ENCODE measurements at regions not wholly inside any gene's neighbourhood (a gene's known extent, or its start where the extent isn't known, plus 50 kb on each side); places are given as distances from the start of the nearest gene placed in this dataset.

DNA sequence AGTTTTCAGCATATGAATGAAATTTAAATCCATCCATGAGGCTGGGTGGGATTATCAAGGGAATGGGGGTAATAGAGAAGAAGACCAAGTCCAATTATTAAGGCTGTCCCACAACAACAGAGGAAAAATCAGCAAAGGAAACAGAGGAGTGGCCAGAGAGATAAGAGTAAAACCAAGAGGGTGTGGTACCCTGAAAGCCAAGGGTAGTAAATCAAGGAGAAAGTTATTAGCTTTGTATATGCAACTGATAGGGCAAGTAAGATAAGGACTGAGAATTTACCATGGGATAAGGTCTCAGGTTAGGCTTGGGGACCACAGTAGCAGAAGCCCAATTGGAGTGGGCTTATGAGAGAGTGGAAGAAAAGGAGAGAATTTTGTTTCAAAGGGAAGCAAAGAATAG is 134.5 kb downstream of the NUAK1 start:
- TF ChIP-seq BCL6 (CRISPR knock-in tag; IDR thresholded peaks at IDR 0.05) (no peak), ZNF30 (CRISPR knock-in tag; IDR thresholded peaks at IDR 0.05) (no peak), SMAD3 (CRISPR knock-in tag; IDR thresholded peaks at IDR 0.05) (no peak), TAF15 (IDR thresholded peaks at IDR 0.05; ENCODE audit: low read depth, low read length, poor library complexity, severe bottlenecking) (no peak)
- Histone ChIP-seq H3K4me2 (ENCODE audit: low read depth, low read length) (no peak overlapping the region), H4K20me1 (ENCODE audit: insufficient read depth, low read length) (no peaks in the 10 kb centered on the region), H3K4me3 (replicated peaks in 1 of 3; ENCODE audit: insufficient read depth in 1 of 3, low read depth in 2 of 3, low read length in 3 of 3) (no peak overlapping the region), H3K9ac (ENCODE audit: insufficient read depth, low read depth, low read length) (no peak overlapping the region), H3K27ac (ENCODE audit: extremely low read length, insufficient read depth, low read length) (no peak overlapping the region), H3K9me3 (ENCODE audit: low read length) (no peaks in the 10 kb centered on the region), H3K36me3 (replicated peaks in 1 of 2; ENCODE audit: control insufficient read depth in 1 of 2, insufficient read depth in 2 of 2, low read length in 2 of 2) (no peaks in the 10 kb centered on the region), H3K4me1 (ENCODE audit: insufficient read depth, low read length) (no peaks in the 10 kb centered on the region), H3K79me2 (ENCODE audit: insufficient read depth, low read length) (no peaks in the 10 kb centered on the region), H2AFZ (ENCODE audit: low read length) (no peak overlapping the region), H3K27me3 (ENCODE audit: control insufficient read depth in 1 of 2, insufficient read depth in 2 of 2, low read length in 2 of 2) (no peaks in the 10 kb centered on the region; a peak in 1 of 5 replicates)
- DNase-seq (ENCODE audit: low spot score) (no peak), ATAC-seq (no peak), FAIRE-seq (no peak)
- CTCF ChIA-PET (ENCODE audit: low intra/inter-chr PET ratio, low total read pairs): no interaction called here
- POLR2A ChIA-PET: no interaction called here
- BruUV-seq (replicated peaks): no TSS peak
- intact Hi-C loops (cut with micrococcal nuclease; ENCODE audit: unreplicated experiment) (no loop called here), in situ Hi-C loops (cut with HindIII; ENCODE audit: extremely low pct_ligation_motif_present, low pct_unique_long_range_greater_than_20kb) (no loop called here)

DNA sequence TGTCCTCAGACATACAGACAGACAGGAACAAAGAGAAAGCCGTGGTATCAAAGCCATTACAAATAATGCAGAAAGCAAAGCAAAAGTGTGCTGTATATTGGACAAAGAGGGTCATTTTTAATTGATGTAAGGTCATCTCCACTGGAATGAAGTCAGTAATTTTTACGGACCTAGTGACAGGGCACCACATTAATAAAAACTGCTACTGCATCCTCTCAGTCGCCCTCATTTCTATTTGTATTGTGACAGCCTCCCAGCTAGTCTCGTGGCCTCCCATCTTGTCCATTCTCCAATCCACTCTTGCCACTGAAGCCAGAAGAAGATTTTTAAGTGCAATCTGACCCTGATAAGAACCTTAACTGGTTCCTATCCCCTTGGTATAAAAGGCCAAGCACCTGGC is 132.4 kb downstream of the NUAK1 start:
- Histone ChIP-seq H3K4me3 (replicated peaks in 1 of 3; ENCODE audit: insufficient read depth in 1 of 3, low read depth in 2 of 3, low read length in 3 of 3) (no peak overlapping the region), H3K4me2 (ENCODE audit: low read depth, low read length) (no peak overlapping the region), H3K4me1 (ENCODE audit: insufficient read depth, low read length) (no peaks in the 10 kb centered on the region), H3K27ac (ENCODE audit: extremely low read length, insufficient read depth, low read length) (no peak overlapping the region), H3K9me3 (ENCODE audit: low read length) (no peaks in the 10 kb centered on the region), H2AFZ (ENCODE audit: low read length) (no peak overlapping the region), H4K20me1 (ENCODE audit: insufficient read depth, low read length) (no peaks in the 10 kb centered on the region), H3K9ac (ENCODE audit: insufficient read depth, low read depth, low read length) (no peak overlapping the region), H3K79me2 (ENCODE audit: insufficient read depth, low read length) (no peaks in the 10 kb centered on the region), H3K27me3 (ENCODE audit: control insufficient read depth in 1 of 2, insufficient read depth in 2 of 2, low read length in 2 of 2) (no peaks in the 10 kb centered on the region; a peak in 1 of 5 replicates), H3K36me3 (replicated peaks in 1 of 2; ENCODE audit: control insufficient read depth in 1 of 2, insufficient read depth in 2 of 2, low read length in 2 of 2) (no peaks in the 10 kb centered on the region)
- ChIA-PET POLR2A (no interaction called here), CTCF (ENCODE audit: low intra/inter-chr PET ratio, low total read pairs) (no interaction called here)
- BruUV-seq (replicated peaks): no TSS peak
- no peak for TF ChIP-seq ZNF792 (CRISPR knock-in tag; IDR thresholded peaks at IDR 0.05)
- TF ChIP-seq ATAD3A (CRISPR knock-in tag; IDR thresholded peaks at IDR 0.05): no peak
- TF ChIP-seq HIVEP1 (CRISPR knock-in tag; IDR thresholded peaks at IDR 0.05): no peak
- no peak for TF ChIP-seq ZNF672 (CRISPR knock-in tag; IDR thresholded peaks at IDR 0.05)
- TF ChIP-seq ZNF282 (IDR thresholded peaks at IDR 0.05; ENCODE audit: partially characterized antibody): no peak
- WGBS (ENCODE audit: low lambda C conversion rate): 18% methylated on average over 4 of the region's 4 CpGs
- DNase-seq (ENCODE audit: low spot score) (no peak), ATAC-seq (no peak), FAIRE-seq (no peak)
- in situ Hi-C loops (cut with HindIII; ENCODE audit: extremely low pct_ligation_motif_present, low pct_unique_long_range_greater_than_20kb) (no loop called here), intact Hi-C loops (cut with micrococcal nuclease; ENCODE audit: unreplicated experiment) (no loop called here)
